Activated naive CD8-positive, alpha-beta T cell treated with anti-CD3 and anti-CD28 coated beads, Interleukin-2, amount 10 ng/mL, durations not matched to agents 7 days and 5 days (primary cell): ENCODE measurements at regions not wholly inside any gene's neighbourhood (a gene's known extent, or its start where the extent isn't known, plus 50 kb on each side); places are given as distances from the start of the nearest gene placed in this dataset.

Experiments used
- ATAC-seq: fragments of 150-1000 bp; cut with Tn5 transposase; one replicate; pipeline ENCODE4 v1.10.0; 2021; ENCODE audit warnings: low read depth, moderate library complexity
- POLR2A ChIA-PET: fragments of 350-600 bp; sonication (Branson Sonifier 250); formaldehyde crosslinking; loops from one replicate; lab custom pipeline; 2021; ENCODE audit warnings: antibody characterized with exemption; lab: Charles Lee
- DNase-seq: peaks from one replicate; pipeline ENCODE4 v3.0.0; 2021
- H3K27ac Mint-ChIP-seq: one replicate; pipeline ENCODE4 v1.8.0; 2022; ENCODE audit warnings: mild to moderate bottlenecking, mixed read lengths
- H3K27me3 Mint-ChIP-seq: one replicate; pipeline ENCODE4 v1.8.0; 2022; ENCODE audit warnings: mild to moderate bottlenecking, moderate library complexity, mixed read lengths
- H3K36me3 Mint-ChIP-seq: one replicate; pipeline ENCODE4 v1.8.0; 2021; ENCODE audit warnings: mild to moderate bottlenecking, mixed read lengths
- H3K4me1 Mint-ChIP-seq: one replicate; pipeline ENCODE4 v1.8.0; 2021; ENCODE audit warnings: mixed read lengths
- H3K4me3 Mint-ChIP-seq: one replicate; pipeline ENCODE4 v1.8.0; 2022; ENCODE audit warnings: mild to moderate bottlenecking, moderate library complexity, mixed read lengths
- H3K9me3 Mint-ChIP-seq: one replicate; pipeline ENCODE4 v1.8.0; 2021; ENCODE audit warnings: mixed read lengths

DNA sequence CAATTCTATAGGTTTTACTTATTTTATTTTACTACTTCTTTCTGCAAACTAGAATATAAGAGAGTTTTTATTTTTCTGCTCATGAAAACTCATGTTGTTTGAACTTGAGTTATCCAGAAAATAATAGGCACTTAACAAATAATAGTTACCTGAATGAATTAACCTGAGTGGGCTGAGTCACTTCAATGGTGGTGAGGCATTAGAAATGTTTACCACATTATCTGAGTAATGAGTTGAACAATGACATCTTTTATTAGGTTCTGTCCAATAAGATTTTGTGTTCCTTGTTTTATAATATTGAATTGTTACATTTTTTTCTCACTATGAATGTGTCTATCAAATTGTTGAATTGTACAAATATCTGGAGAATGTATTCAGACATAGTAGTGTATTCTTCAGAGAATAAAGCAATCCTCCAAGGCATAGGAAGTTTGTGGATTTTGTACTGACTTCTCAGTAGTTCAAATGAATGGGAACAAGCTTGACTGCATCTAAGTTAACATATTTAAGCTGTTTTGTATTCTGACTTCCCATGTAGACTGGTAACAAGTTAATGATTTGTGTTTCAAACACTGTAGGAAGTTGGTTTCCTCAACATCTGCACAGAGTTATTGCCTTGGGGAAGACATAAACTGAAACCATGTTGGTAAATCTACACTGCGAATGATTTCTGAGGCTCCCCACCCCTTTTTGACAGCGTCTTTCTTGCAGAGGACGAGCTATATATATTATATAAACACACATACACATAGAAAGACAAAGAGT lies 1808.9 kb upstream of the TENM3 start:
- peaks cover 11% of the 10 kb centered on the region for H3K4me1 Mint-ChIP-seq

DNA sequence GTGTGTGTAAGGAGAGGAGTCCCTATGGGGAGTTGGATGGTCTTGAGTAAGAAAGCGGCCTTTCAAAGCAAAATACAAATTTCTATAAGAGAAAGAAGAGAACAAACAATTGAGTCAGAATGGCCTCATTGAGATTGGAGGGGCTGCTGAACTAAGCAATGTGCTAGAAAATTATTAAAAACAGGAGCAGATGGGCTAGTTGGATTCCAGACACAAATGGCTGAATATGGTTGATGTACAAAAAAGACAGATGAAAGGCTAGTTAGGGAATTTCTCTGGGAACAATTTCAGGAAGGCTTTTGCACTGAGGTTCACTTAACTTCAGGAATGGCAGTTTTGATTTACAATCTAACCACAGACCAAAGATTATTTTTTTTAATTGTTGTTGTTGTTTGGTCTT lies 1806.8 kb upstream of the TENM3 start:
- H3K4me3 Mint-ChIP-seq: no peak overlapping the region
- POLR2A ChIA-PET: no interaction called here
- DNase-seq (no peak), ATAC-seq (no peak)
- H3K4me1 Mint-ChIP-seq: peaks cover 11% of the 10 kb centered on the region
- H3K9me3 Mint-ChIP-seq: no peaks in the 10 kb centered on the region
- no peaks in the 10 kb centered on the region for H3K36me3 Mint-ChIP-seq
- no peaks in the 10 kb centered on the region for H3K27me3 Mint-ChIP-seq
- no peak overlapping the region for H3K27ac Mint-ChIP-seq

More for the DNA sequence above, 1808.9 kb upstream of the TENM3 start:
- Mint-ChIP-seq H3K27ac (no peak overlapping the region), H3K36me3 (no peaks in the 10 kb centered on the region), H3K4me3 (no peak overlapping the region), H3K27me3 (no peaks in the 10 kb centered on the region), H3K9me3 (no peaks in the 10 kb centered on the region)
- DNase-seq (no peak), ATAC-seq (no peak)
- POLR2A ChIA-PET: no interaction called here

DNA sequence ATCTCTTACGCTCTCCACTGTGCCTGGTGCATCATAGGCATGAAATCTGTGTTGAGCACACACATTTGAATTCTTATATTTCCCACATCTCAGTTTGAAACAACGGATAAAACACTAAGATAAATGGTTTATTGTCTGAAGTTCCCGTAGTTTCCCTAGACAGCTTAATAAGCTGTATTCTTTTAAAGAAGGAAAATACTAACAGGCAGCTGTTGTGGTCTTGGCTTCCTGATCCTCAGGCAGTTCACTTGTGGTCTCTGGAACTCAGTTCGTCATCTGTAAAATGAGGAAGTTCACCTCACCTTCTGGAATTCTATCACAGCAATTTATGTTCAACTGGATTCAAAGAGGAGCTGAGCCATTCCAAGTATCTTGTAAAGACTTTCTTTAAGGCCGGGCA lies 1805.6 kb upstream of the TENM3 start:
- Mint-ChIP-seq H3K4me1 (peaks cover 11% of the 10 kb centered on the region), H3K36me3 (no peaks in the 10 kb centered on the region), H3K27me3 (no peaks in the 10 kb centered on the region), H3K9me3 (no peaks in the 10 kb centered on the region), H3K4me3 (peak overlapping the region; percentile 65), H3K27ac (no peak overlapping the region)
- DNase-seq (no peak), ATAC-seq (no peak)
- POLR2A ChIA-PET: no interaction called here

DNA sequence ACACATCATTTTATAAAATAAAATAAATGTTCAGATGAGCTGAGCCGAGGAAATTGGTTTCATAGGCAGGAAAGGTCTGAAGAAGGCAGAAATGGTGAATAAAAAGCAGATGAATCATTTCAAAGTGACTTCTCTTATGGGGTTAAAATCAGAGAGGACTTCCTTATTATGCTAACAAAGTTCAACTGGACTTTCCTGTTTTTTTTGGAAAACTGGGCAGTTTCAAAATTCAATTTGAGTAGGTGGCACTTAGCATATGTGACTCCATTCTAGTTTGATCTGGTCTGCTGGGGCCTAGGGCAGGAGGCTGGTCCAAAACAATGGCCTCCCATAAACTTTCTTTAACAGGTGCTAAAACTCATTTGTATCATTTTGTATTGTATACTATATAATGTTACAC lies 1794.9 kb upstream of the TENM3 start:
- Mint-ChIP-seq H3K9me3 (no peaks in the 10 kb centered on the region), H3K27ac (no peak overlapping the region), H3K27me3 (no peaks in the 10 kb centered on the region), H3K4me1 (peaks cover 2% of the 10 kb centered on the region), H3K4me3 (no peak overlapping the region), H3K36me3 (no peaks in the 10 kb centered on the region)
- POLR2A ChIA-PET: no interaction called here
- no peak for DNase-seq
- ATAC-seq: no peak

DNA sequence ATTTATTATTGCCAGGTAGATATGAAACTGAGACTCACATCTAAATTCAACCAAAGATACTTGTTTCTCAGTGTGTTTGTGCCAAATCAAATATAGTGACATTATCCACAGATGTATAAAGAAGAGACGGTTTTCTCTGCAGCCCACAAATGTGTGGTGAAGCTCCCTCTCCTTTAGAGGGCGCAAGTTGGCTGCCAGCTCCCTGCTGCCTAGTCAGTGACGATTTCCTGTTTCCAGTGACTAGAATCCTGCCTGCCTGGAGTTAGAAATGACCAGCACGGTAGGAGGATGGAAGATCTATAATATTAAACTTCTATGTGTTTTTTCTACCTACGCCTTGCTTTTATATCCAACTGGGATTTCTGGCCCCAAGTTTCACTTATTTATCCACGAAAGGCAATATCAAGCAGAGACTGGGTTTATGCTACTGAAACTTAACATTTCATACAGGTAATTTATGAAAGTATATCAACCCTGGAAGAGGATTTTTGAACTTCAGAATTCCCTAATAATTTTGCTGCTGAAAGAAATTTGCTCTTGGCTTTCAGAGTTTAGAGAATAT lies 1793.7 kb upstream of the TENM3 start:
- H3K4me1 Mint-ChIP-seq: peaks cover 2% of the 10 kb centered on the region
- POLR2A ChIA-PET: no interaction called here
- H3K9me3 Mint-ChIP-seq: no peaks in the 10 kb centered on the region
- no peaks in the 10 kb centered on the region for H3K36me3 Mint-ChIP-seq
- DNase-seq (no peak), ATAC-seq (peak; percentile 79)
- H3K4me3 Mint-ChIP-seq: peak overlapping the region; percentile 28
- H3K27ac Mint-ChIP-seq: no peak overlapping the region
- H3K27me3 Mint-ChIP-seq: no peaks in the 10 kb centered on the region

- Mint-ChIP-seq H3K36me3 (no peaks in the 10 kb centered on the region), H3K4me3 (no peak overlapping the region), H3K27me3 (no peaks in the 10 kb centered on the region), H3K27ac (no peak overlapping the region), H3K4me1 (no peaks in the 10 kb centered on the region), H3K9me3 (no peaks in the 10 kb centered on the region)
- POLR2A ChIA-PET: no interaction called here
- no peak for ATAC-seq
- DNase-seq: no peak
Observed at GRCh38 chr4:180455226-180455625, 1788.0 kb upstream of the TENM3 start.

GRCh38 chr4:180456928-180457327 lies 1786.3 kb upstream of the TENM3 start:
- no peaks in the 10 kb centered on the region for H3K9me3 Mint-ChIP-seq
- no peak overlapping the region for H3K27ac Mint-ChIP-seq
- ATAC-seq: no peak
- no peaks in the 10 kb centered on the region for H3K27me3 Mint-ChIP-seq
- H3K4me1 Mint-ChIP-seq: no peaks in the 10 kb centered on the region
- DNase-seq: no peak
- POLR2A ChIA-PET: no interaction called here
- H3K36me3 Mint-ChIP-seq: no peaks in the 10 kb centered on the region
- H3K4me3 Mint-ChIP-seq: no peak overlapping the region

DNA sequence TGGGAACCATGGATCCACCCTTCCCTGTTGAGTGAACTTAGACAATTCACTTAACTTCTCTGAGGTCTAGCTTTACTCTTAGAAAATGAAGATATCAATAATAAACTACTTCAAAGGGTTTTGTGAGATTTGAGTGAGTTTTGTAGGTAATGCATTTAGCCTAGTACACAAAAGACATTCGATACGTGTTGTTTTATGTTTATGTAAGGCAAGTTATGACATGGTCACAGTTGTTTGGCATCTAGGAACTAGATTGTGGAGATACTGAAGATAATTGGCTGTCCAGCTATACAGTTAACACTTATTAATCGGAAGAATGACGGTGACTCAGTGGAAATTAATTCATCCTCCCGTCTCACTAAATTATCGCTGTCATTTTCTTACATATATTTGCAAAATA lies 1781.1 kb upstream of the TENM3 start:
- no peak overlapping the region for H3K4me3 Mint-ChIP-seq
- no peaks in the 10 kb centered on the region for H3K4me1 Mint-ChIP-seq
- POLR2A ChIA-PET: no interaction called here
- ATAC-seq (no peak), DNase-seq (no peak)
- no peaks in the 10 kb centered on the region for H3K27me3 Mint-ChIP-seq
- no peaks in the 10 kb centered on the region for H3K36me3 Mint-ChIP-seq
- H3K9me3 Mint-ChIP-seq: no peaks in the 10 kb centered on the region
- H3K27ac Mint-ChIP-seq: no peak overlapping the region

DNA sequence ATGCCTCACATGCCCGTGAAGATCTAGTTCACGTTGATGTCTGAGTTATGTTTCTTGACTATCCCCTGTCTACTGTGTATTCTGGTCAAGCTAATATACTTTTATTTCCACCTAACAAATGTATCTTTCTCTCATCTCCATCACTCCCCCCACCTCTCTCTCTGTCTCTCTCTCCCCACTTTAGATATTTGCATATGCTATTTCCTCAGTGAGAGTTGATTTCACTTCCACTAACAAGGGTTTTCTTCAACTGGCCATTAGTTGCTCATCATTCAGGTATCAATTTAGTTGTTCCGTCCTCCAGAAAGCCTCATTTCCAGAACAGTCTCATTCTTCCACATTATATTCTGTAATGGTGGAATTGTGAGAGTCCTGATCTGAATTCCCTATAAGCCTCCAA lies 1777.8 kb upstream of the TENM3 start:
- POLR2A ChIA-PET: no interaction called here
- no peaks in the 10 kb centered on the region for H3K36me3 Mint-ChIP-seq
- H3K27me3 Mint-ChIP-seq: no peaks in the 10 kb centered on the region
- H3K4me1 Mint-ChIP-seq: no peaks in the 10 kb centered on the region
- H3K9me3 Mint-ChIP-seq: peaks cover 4% of the 10 kb centered on the region
- no peak overlapping the region for H3K4me3 Mint-ChIP-seq
- ATAC-seq (no peak), DNase-seq (no peak)
- no peak overlapping the region for H3K27ac Mint-ChIP-seq

DNA sequence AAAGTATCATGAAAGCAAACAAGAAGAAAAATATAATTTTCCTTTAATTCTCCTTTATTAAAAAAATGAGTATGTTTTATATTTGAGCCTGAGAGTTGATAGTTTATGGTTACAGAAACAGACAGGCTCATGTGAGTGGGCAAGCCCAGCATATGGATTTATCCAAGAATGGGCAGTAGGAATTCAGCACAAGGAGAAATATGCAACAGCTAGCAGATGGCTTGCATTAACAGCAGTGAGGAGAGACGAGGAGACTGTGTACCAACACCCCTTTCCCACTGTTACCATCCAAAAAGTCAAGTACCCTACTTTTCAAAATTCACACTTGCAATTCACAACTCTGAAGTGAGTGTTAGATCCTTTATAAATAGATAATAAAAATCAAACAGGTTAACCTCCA lies 1760.2 kb upstream of the TENM3 start:
- ATAC-seq (no peak), DNase-seq (no peak)
- H3K4me3 Mint-ChIP-seq: no peak overlapping the region
- peaks cover 6% of the 10 kb centered on the region for H3K9me3 Mint-ChIP-seq
- POLR2A ChIA-PET: no interaction called here
- H3K4me1 Mint-ChIP-seq: peaks cover 9% of the 10 kb centered on the region
- H3K27ac Mint-ChIP-seq: no peak overlapping the region
- peaks cover 10% of the 10 kb centered on the region for H3K36me3 Mint-ChIP-seq
- no peaks in the 10 kb centered on the region for H3K27me3 Mint-ChIP-seq

DNA sequence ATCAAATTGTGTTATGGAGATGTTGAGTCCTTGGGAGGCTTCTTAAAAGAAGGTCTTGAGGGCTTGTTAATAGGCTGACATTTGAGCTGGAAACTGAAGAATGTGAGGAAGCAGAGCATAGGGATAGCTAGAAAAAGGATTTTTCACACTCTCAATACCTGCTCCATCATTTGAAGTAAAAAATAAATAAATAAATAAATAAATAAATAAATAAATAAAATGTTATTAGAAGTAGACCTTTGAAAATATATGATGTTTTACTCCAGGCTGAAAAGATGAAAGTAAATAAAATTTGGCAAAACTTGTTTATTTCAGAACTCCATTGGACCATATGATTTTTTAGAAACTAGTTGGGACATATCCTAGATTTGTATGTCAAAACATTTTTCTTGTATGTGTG lies 1757.8 kb upstream of the TENM3 start:
- H3K36me3 Mint-ChIP-seq: peaks cover 10% of the 10 kb centered on the region
- peaks cover 6% of the 10 kb centered on the region for H3K9me3 Mint-ChIP-seq
- H3K4me3 Mint-ChIP-seq: no peak overlapping the region
- H3K4me1 Mint-ChIP-seq: peaks cover 11% of the 10 kb centered on the region
- ATAC-seq: no peak
- POLR2A ChIA-PET: no interaction called here
- no peak for DNase-seq
- no peak overlapping the region for H3K27ac Mint-ChIP-seq
- no peaks in the 10 kb centered on the region for H3K27me3 Mint-ChIP-seq

DNA sequence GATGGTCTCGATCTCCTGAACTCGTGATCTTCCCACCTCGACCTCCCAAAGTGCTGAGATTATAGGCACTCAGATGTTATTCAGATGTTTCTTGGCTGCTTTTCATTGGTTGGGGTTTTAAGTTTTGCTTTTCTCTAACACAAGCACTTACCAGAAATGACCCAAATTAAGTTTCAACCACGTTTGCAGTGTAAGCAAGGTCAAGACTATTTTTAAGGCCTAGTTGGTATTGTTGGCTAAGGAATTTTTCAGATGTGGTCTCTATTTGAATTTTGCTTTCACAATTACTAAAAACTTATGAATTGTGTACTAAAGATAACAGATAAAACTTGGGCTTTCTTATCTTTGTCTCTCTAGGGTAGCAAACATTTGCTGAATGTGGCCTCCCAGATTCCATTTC lies 1756.9 kb upstream of the TENM3 start:
- peak overlapping the region; percentile 79 for H3K27ac Mint-ChIP-seq

DNA sequence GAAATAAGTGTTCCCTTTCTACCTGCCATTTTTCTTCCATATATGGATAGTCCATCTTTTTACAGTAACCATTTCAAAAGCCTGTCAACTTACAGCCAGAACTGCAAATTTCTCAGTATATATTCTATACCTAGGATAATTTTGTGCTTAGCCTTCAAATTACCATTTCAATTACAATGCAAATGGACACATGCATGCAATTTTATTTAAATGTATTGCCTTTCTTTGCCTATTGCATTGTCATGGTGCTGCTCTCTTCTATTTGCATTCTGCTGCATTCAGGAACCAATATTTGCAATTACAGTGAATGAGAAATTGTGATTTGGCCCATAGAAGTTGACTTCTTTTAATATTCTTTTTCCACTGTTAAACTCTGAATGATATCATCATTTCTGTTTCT lies 1753.4 kb upstream of the TENM3 start:
- Mint-ChIP-seq H3K27me3 (no peaks in the 10 kb centered on the region), H3K9me3 (peaks cover 6% of the 10 kb centered on the region), H3K36me3 (peaks cover 10% of the 10 kb centered on the region), H3K4me1 (peaks cover 11% of the 10 kb centered on the region), H3K4me3 (no peak overlapping the region), H3K27ac (no peak overlapping the region)
- DNase-seq: no peak
- POLR2A ChIA-PET: no interaction called here
- ATAC-seq: no peak

More for the DNA sequence above, 1756.9 kb upstream of the TENM3 start:
- H3K4me1 Mint-ChIP-seq: peaks cover 11% of the 10 kb centered on the region
- ATAC-seq (peak; percentile 62), DNase-seq (no peak)
- no peaks in the 10 kb centered on the region for H3K27me3 Mint-ChIP-seq
- H3K4me3 Mint-ChIP-seq: peak overlapping the region; percentile 9
- H3K9me3 Mint-ChIP-seq: peaks cover 6% of the 10 kb centered on the region
- POLR2A ChIA-PET: no interaction called here
- H3K36me3 Mint-ChIP-seq: peaks cover 10% of the 10 kb centered on the region

GRCh38 chr4:180491210-180491609 lies 1752.0 kb upstream of the TENM3 start:
- Mint-ChIP-seq H3K4me3 (no peak overlapping the region), H3K4me1 (peaks cover 11% of the 10 kb centered on the region), H3K27ac (no peak overlapping the region), H3K27me3 (no peaks in the 10 kb centered on the region), H3K9me3 (peaks cover 5% of the 10 kb centered on the region), H3K36me3 (peaks cover 8% of the 10 kb centered on the region)
- DNase-seq: no peak
- ATAC-seq: no peak
- POLR2A ChIA-PET: no interaction called here
